GM18951 (cell line): ENCODE measurements at regions not wholly inside any gene's neighbourhood (a gene's known extent, or its start where the extent isn't known, plus 50 kb on each side); places are given as distances from the start of the nearest gene placed in this dataset.
"Not testable (repeated sequence)": the region's sequence is repeated elsewhere in the genome, so short reads cannot be mapped to it uniquely, and the experiment has no call there.

Experiments
- POLR2A ChIP-seq: IDR thresholded peaks from 4 replicates; pipeline ENCODE4 v1.6.1; 2011; ENCODE audit warnings: mild to moderate bottlenecking; ENCODE audit not compliant: insufficient read length, insufficient read depth; ENCODE audit errors: extremely low read depth
- in situ Hi-C: fragments of 300-500 bp; cut with MboI; formaldehyde crosslinking; loops from one replicate; pipeline ENCODE4 v1.12.0; 2022; ENCODE audit warnings: low sequenced_read_pairs, mixed read lengths, inconsistent platforms; ENCODE audit not compliant: unreplicated experiment

DNA sequence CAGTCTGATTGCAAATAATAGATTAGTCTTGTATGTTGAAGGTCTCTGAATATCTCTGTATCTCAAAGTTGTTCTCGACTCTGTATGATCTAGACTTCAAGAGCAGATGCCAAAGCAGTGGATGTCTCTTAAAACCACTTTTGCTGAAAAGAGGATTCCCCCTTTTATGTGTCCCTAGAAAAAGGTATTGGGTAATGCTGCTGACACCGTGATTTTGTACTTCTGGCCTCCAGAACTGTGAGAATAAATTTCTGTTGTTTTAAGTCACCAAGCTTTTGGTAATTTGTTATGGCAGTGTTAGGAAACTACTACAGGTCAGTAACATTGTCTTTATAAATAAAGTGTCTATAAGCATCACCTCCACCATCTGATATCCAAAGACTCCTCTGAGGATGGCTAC lies 85.3 kb upstream of the PIK3R1 start:
- TF ChIP-seq POLR2A, result no peak
- in situ Hi-C loops, result no loop called here

DNA sequence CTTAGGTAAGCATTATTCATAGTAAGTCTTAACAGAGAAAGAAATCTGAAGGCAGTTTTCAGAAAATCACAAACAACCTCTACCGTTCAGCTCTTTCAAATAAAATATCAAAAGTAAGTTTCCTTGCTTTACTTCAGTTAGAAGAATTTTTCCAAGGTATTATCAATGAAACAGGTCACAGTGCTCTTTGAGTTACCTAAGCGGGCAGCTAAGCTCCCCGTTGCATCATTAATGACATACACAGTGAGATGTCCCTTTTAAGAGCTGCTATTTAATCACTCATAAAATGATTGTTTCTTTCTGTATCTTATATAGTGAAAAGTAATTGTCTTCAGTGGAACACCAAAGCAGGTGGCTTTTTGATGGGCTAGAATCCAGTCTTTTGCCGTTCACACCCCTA lies 86.2 kb upstream of the PIK3R1 start:
- in situ Hi-C loops, result no loop called here
- TF ChIP-seq POLR2A, result no peak

DNA sequence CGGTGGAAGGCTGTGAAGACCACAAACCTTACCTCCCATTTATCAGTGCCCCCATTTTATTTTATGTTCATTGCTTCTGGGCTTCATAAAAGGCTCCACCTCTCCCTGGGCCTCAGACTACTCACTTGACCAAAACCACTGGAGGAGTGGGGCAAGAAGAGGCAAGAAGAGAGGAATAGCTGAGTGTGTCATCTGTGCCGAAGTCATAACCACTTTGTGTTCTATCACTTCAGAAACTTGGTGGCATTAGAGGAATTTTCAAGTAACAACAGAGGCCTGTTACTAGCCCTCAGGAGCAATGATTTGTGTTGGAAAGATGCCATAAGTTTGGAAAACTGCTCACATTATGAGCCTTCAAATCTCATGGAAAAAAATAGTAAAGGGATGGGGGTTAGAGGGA lies 88.7 kb upstream of the PIK3R1 start:
- in situ Hi-C loops, result no loop called here
- no peak for TF ChIP-seq POLR2A

DNA sequence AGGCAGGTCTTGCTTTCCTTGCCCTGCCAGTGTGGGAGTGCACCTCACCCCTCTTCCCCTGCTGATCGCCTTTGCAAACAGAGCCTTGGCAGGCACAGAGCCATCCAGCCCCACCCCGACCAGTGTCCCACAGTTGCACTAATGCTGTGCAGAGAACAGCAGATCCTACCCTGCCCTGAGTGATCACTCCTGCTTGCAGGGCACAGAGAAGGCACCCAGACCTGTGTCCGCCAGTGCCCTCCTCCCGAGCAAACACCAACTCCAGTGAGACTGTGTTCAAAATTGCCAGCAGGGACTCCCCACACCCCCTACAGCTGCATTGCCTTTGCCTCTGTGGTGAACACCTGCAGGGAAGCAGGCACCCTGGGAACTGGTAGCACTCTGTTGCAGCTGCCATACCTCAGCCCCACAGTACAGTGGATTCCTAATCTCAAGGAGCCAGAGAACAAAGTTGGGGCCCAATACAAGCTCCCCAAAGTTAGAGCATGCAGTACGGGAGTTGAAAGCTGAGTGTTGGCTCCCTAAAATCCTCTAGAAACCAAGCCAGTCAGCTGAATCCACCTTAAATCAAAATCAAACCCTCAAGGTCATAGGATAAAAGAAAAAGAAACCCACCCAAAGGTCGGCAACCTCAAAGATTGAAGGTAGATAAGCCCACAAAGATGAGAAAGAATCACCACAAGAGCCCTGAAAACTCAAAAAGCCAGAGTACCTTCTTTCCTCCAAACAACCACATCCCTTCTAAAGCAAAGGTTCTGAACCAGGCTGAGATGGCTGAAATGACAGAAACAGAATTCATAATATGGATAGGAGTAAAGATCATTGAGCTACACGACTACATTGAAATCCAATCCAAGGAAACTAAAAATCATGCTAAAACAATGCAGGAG lies 92.9 kb upstream of the PIK3R1 start:
- in situ Hi-C loops, result no loop called here
- TF ChIP-seq POLR2A, result no peak

DNA sequence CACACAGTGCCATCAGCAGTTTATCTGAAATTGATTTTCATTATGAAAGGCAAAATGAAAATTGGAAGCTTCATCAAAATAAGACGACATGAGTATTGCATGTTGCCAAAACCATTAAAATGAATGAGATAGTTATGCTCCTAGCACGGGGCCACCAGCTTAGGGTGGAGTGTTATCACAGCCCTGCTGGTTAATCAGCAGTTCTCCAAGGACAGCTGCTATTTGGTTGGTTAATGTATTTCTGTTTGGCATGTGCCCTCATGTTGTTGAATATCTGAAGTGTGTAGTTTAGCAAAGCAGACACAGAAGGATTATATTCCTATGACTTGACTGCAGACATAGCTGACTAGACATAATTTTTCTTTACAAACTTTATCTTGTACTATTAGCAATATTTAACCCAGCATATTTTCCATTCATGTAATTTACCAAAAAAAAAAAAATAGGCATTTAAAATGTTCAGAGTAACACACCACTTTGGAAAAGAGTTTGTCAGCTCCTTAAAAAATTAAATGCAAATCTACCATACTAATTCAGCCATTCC lies 98.6 kb upstream of the PIK3R1 start:
- TF ChIP-seq POLR2A, result no peak
- in situ Hi-C loops, result no loop called here

DNA sequence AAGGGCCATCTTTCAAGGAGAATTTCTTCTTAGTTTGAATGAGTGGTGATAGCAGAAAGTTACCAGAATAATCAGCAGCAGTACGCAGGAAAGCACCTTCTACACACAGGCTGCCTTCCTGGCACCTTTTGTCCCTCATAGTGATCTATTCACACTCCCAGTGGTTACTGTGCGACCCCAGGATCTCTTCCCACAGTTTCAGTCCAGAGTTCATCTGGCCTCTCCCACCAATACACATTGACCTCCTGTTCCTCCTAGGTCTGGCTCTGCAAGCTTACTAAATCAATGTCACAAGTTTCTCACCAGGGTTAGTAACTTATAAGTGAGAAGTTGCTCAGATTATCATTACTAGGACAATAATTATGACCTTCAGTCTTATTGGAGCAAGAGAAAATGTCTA lies 99.1 kb upstream of the PIK3R1 start:
- in situ Hi-C loops, result no loop called here
- TF ChIP-seq POLR2A, result no peak

DNA sequence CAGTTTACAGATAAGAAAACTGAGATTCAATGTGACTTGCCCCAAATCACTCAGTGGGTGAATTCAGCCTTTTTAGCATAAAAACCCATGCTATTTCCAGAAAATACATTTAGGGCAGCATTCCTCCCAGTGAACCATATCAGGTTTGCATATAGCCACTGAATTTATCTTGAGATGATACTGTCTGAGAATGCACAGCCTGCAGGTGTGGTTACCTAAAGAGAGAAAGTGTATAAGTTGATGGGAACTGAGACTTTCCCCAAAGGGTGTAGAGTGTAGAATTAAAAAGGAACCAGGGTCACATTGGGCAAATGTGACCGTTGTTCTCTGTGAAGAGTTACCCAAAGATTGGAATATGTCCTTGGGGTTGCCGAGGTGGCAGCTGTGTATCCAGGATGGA lies 100.0 kb upstream of the PIK3R1 start:
- no peak for TF ChIP-seq POLR2A
- in situ Hi-C loops, result no loop called here

DNA sequence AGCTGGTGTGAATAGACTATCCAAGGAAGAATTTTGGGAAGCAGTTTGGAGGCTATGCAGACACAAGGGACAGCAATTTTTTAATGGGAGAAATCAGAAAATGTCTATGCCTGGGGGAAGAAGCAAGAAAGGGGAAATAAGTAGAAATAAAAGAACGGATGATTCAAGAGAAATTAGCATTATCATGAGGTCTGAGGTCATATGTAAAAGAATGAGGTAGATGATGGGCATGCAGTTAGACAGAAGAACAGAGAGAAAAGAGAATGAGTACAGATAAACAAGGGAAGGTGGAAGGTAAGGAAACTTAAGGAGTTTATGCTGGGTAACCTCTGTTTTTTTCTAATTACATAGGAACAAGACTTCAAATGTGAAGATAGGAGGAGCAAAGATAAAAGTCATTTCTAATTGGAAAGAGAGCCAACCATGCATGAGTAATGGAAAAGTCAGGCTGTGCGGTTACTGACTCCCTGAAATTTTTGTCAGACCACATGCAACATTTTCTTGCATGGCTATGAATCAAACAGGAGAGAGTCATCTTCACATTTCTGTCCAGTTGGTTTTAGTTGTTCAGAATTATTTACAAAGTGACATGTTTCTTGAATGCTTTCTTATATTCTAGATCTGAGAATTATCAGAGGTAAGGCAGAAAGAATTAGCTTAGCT lies 101.0 kb upstream of the PIK3R1 start:
- TF ChIP-seq POLR2A, result no peak
- in situ Hi-C loops, result no loop called here

DNA sequence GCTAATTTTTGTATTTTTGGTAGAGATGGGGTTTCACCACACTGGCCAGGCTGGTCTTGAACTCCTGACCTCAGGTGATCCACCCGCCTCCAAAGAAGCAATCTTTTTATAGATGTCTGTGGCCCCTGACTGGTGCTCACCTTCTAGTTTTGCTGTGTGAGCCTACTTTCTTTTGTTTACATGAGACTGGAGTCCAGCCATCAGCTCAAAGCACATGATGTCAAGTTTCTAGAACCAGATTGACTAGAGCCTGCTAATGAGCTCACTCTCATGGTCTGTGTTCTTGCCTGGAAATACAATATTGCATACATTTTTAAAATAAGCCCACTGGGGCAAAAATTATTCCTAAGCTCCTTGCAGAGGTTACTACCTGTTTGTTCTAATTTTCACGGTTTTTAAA lies 102.9 kb upstream of the PIK3R1 start:
- no peak for TF ChIP-seq POLR2A
- in situ Hi-C loops, result no loop called here

DNA sequence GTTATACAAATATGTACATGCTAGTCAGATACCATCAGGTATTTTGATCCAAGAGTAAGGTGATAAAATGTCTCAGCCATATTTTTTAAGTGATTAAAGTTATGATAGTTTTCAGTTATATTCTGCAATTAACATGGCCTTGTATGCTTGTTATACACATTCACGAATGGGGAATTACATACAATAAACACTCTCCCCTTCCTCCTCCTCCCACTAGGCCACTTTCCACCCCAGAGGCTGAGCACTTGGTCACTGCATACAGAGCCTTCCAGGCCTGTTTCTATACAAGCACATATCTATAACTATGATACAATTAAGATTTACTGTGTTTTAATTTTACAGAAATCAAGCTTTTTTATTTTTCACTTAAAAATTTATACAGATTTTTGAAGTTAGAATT lies 104.7 kb upstream of the PIK3R1 start:
- in situ Hi-C loops, result no loop called here
- no peak for TF ChIP-seq POLR2A

DNA sequence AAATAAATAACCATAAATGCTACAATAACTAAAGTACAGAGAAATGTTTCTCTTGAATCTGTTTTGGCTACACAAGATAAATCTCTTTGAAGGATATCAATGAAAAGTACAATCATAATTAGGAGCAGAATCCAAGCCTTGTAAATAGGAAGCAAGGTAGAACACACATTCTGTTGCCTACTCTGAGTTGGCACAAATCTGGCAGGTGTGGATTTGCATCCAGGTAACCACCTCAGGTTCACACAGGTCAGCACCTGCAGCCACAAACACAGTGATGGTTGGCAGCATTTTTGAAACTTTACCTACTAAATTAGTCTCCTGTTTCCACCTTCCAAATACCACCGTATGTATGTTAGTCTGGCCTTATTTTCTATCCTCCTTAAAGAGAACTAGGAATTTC lies 105.3 kb upstream of the PIK3R1 start:
- in situ Hi-C loops, result no loop called here
- no peak for TF ChIP-seq POLR2A

DNA sequence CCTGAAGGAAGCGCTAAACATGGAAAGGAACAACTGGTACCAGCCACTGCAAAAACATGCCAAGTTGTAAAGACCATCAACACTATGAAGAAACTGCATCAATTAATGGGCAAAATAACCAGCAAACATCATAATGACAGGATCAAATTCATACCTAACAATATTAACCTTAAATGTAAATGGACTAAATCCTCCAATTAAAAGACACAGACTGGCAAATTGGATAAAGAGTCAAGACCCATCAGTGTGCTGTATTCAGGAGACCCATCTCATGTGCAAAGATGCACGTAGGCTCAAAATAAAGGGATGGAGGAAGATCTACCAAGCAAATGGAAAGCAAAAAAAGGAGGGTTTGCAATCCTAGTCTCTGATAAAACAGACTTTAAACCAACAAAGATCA lies 111.3 kb upstream of the PIK3R1 start:
- in situ Hi-C loops, result not testable (repeated sequence)

DNA sequence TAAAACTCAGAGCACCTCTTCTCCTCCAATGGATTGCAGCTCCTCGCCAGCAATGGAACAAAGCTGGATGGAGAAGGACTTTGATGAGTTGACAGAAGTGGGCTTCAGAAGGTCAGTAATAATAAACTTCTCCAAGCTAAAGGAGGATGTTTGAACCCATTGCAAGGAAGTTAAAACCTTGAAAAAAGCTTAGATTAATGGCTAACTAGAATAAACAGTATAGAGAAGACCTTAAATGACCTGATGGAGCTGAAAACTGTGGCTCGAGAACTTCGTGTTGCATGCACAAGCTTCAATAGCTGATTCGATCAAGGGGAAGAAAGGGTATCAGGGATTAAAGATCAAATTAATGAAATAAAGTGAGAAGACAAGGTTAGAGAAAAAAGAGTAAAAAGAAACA lies 112.3 kb upstream of the PIK3R1 start:
- in situ Hi-C loops, result not testable (repeated sequence)

DNA sequence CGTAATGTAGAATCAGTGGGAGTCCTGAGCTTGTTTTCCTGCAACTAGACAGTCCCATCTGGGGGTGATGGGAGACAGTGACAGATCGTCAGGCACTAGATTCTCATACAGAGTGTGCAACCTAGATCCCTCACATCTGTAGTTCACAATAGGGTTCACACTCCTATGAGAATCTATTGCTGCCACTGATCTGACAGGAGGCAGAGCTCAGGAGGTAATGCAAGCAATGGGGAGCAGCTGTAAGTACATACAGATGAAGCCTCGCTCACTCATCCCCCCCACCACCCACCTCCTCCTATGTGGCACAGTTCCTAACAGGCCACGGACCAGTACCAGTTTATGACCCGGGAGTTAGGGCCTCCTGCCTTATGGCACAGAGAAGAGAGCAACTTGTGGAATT lies 116.2 kb upstream of the PIK3R1 start:
- in situ Hi-C loops, result no loop called here
- TF ChIP-seq POLR2A, result no peak
